Testis (tissue), 2 donors: ENCODE measurements at regions not wholly inside any gene's neighbourhood (a gene's known extent, or its start where the extent isn't known, plus 50 kb on each side); places are given as distances from the start of the nearest gene placed in this dataset.

Source experiments
- DNase-seq: peaks from one replicate; pipeline ENCODE4 v3.0.0-alpha.2; 2019
- H3K27ac ChIP-seq, 2 donors: fragments of 200-600 bp; sonication (generic); one replicate each; pipeline ENCODE4 v1.5.1; 2019
- H3K27me3 ChIP-seq: fragments of 200-600 bp; sonication (generic); one replicate; pipeline ENCODE4 v1.5.1; 2019
- H3K36me3 ChIP-seq: fragments of 200-600 bp; sonication (generic); one replicate; pipeline ENCODE4 v1.5.1; 2017; ENCODE audit warnings: low read depth; ENCODE audit errors: missing control alignments
- H3K4me1 ChIP-seq: fragments of 200-600 bp; sonication (generic); one replicate; pipeline ENCODE4 v1.5.1; 2019
- H3K4me3 ChIP-seq, 2 donors: fragments of 200-600 bp; sonication (generic); one replicate each; pipeline ENCODE4 v1.5.1; 2017 to 2019
- H3K9me3 ChIP-seq: fragments of 200-600 bp; sonication (generic); one replicate; pipeline ENCODE4 v1.5.1; 2017
- POLR2A ChIP-seq: fragments of 450-650 bp; IDR thresholded peaks from one replicate; pipeline ENCODE4 v1.6.1; 2017; ENCODE audit warnings: antibody characterized with exemption, mild to moderate bottlenecking, moderate library complexity
- WGBS, 2 donors: methylation state at CpG; one replicate each; pipeline ENCODE4 v1.1.5; 2018; 5-methylcytosine and 5-hydroxymethylcytosine counted together
- intact Hi-C: fragments of 100-400 bp; cut with DNase I; formaldehyde crosslinking; loops from one replicate; pipeline ENCODE4 v1.15.1; 2023; ENCODE audit warnings: low total_unique reads
- TF ChIP-seq, protein P1 (sequence below), 3 experiments: fragments of 450-650 bp in 2 of 3; fragments of 200-600 bp in 1 of 3; sonication (generic) in 1 of 3; IDR thresholded peaks; one replicate each; pipeline ENCODE4 v1.5.1; 2016 to 2019; ENCODE audit warnings: antibody characterized with exemption in 3 of 3, mild to moderate bottlenecking in 2 of 3, moderate library complexity in 1 of 3

DNA sequence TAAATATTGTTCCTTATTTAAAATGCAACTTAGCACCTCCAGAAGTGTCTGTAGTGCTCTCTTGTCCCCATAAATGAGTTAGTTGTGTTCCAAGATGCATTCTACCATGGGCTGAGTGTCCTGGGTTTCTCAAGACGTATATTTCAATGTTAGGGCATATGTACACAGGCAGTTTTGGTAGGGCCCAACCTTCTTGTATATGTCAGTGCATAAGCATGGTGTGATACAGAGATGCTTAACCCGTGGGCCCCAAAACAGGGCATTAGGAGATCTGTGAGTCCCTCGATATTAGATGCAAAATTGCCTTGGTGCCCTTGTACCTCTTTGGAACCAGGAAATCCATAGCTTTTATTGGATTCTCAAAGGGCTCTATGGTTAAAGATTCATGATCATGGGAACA is 91.5 kb upstream of the HIVEP1 start:
- no peaks in the 10 kb centered on the region for H3K36me3 ChIP-seq
- H3K27me3 ChIP-seq: no peaks in the 10 kb centered on the region
- intact Hi-C loops: no loop called here
- no peak for DNase-seq
- H3K27ac ChIP-seq: no peak overlapping the region
- H3K4me3 ChIP-seq: no peak overlapping the region
- H3K4me1 ChIP-seq: no peaks in the 10 kb centered on the region
- WGBS, 2 donors: 86 to 88% methylated on average over 3 of the region's 3 CpGs
- TF ChIP-seq, protein P1, sequence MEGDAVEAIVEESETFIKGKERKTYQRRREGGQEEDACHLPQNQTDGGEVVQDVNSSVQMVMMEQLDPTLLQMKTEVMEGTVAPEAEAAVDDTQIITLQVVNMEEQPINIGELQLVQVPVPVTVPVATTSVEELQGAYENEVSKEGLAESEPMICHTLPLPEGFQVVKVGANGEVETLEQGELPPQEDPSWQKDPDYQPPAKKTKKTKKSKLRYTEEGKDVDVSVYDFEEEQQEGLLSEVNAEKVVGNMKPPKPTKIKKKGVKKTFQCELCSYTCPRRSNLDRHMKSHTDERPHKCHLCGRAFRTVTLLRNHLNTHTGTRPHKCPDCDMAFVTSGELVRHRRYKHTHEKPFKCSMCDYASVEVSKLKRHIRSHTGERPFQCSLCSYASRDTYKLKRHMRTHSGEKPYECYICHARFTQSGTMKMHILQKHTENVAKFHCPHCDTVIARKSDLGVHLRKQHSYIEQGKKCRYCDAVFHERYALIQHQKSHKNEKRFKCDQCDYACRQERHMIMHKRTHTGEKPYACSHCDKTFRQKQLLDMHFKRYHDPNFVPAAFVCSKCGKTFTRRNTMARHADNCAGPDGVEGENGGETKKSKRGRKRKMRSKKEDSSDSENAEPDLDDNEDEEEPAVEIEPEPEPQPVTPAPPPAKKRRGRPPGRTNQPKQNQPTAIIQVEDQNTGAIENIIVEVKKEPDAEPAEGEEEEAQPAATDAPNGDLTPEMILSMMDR (IDR thresholded peaks at IDR 0.05): no peak
- TF ChIP-seq POLR2A: no peak
- no peaks in the 10 kb centered on the region for H3K9me3 ChIP-seq

GRCh38 chr6:11919771-11920440 is 92.2 kb upstream of the HIVEP1 start:
- intact Hi-C loops: no loop called here
- Histone ChIP-seq H3K4me1 (no peaks in the 10 kb centered on the region), H3K9me3 (no peaks in the 10 kb centered on the region), H3K4me3 (no peak overlapping the region), H3K36me3 (no peaks in the 10 kb centered on the region), H3K27me3 (no peaks in the 10 kb centered on the region), H3K27ac (no peak overlapping the region)
- no peak for DNase-seq
- TF ChIP-seq, protein P1 (IDR thresholded peaks at IDR 0.05): no peak
- 89 to 92% methylated on average over 8 of the region's 8 CpGs for WGBS, 2 donors

DNA sequence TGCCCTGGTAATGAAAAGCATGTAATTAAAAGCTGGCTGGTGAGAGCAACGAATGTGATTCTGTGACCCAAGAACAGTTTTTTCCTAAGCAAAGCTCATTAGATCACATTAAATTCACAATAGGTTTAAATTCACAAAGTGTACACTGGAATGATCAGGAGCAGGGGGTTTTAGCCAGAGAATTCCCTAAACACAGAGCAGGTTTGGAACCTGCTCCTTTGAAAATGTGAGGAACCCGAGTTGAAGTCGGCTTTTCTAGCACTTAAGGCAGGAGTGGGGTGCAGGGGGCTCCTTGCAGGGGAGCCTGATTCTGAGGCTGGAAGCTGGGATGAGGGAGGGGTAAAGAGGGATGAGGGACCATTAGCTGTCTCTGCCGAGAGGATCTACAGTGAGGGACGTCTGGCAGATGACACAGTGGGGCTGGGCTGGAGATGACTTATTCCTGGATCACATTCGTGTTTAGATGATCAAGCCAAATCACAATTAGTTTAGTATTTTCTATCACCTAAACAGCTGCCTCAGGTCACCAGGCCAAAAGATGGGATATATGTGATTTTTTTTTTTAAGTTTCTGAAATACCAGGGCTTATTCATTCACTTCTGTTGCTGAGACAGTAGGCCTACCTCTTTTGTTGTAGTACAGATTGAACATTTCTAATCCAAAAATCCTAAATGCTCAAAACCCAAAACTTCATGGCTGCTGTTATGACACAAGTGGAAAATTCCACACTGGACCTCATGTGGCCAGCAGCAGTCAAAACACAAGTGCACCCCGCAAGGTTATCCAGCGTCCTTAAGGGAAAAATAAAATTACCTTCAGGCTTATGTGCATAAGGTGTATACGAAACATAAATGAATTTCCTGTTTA is 93.1 kb upstream of the HIVEP1 start:
- H3K27ac ChIP-seq: no peak overlapping the region
- DNase-seq: no peak

DNA sequence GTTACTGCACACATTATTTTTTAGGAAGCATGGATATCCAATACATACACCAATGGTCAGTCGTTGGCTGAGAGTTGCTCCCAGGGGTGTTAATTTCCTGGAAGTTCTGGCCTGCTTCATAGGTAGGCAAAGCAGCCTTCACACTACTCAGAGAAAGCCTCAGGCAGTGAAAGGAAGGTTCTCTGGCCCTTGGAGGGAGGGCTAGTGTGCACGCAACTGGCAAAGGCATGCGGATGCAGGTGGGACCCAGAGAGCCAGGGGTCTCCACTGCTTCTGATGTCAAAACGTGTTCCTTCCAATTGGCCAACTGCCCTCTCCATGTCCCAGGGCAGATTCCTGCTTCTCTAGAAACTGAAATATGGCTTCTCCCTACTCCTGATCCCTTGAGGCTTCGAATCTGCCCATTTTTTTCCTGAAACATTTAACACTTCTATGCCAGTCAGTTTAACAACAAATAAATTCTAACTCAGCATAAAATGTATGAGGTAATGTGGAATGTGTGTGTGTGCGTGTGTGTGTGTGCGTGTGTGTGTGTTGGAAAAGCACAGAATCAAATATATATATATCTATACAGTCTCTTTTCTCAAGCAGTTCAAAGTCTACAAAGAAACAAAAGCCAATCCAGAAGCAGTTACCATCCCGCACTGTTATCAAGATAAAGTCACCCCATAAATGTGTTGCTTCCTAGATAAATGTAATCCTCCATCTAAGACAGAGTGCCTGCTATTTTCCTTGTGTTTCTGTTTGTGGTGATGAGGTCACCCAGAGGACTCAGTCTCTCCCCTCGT is 94.0 kb upstream of the HIVEP1 start:
- intact Hi-C loops: no loop called here
- no peak for DNase-seq
- Histone ChIP-seq H3K4me3 (no peak overlapping the region), H3K27me3 (no peaks in the 10 kb centered on the region), H3K36me3 (no peaks in the 10 kb centered on the region), H3K4me1 (no peaks in the 10 kb centered on the region), H3K9me3 (no peaks in the 10 kb centered on the region), H3K27ac (no peak overlapping the region)
- TF ChIP-seq, protein P1 (IDR thresholded peaks at IDR 0.05): no peak
- no peak for TF ChIP-seq POLR2A
- WGBS, 2 donors: 76 to 81% methylated on average over 9 of the region's 9 CpGs

More for the DNA sequence above, 93.1 kb upstream of the HIVEP1 start:
- WGBS, 2 donors: 76 to 77% methylated on average over 9 of the region's 9 CpGs
- no peak overlapping the region for H3K4me3 ChIP-seq
- H3K9me3 ChIP-seq: no peaks in the 10 kb centered on the region
- no peaks in the 10 kb centered on the region for H3K4me1 ChIP-seq
- TF ChIP-seq, protein P1 (IDR thresholded peaks at IDR 0.05): no peak
- TF ChIP-seq POLR2A: no peak
- no peaks in the 10 kb centered on the region for H3K27me3 ChIP-seq
- no peaks in the 10 kb centered on the region for H3K36me3 ChIP-seq
- intact Hi-C loops: no loop called here
